Epithelial cell of esophagus (primary cell): ENCODE measurements at regions not wholly inside any gene's neighbourhood (a gene's known extent, or its start where the extent isn't known, plus 50 kb on each side); places are given as distances from the start of the nearest gene placed in this dataset.

Experiments
- DNase-seq: peaks from one replicate; pipeline ENCODE4 v3.0.0; 2010; ENCODE audit warnings: low read depth
- H3K4me3 ChIP-seq: 2 replicates; pipeline ENCODE4 v1.5.1; 2011; ENCODE audit warnings: mild to moderate bottlenecking, low read length, control low read depth
- TF ChIP-seq, protein P1 (sequence below): IDR thresholded peaks from 2 replicates; pipeline ENCODE4 v1.5.1; 2011; ENCODE audit warnings: low read depth, mild to moderate bottlenecking, low read length, control low read depth, inconsistent platforms; ENCODE audit not compliant: insufficient read depth; ENCODE audit errors: missing control alignments

DNA sequence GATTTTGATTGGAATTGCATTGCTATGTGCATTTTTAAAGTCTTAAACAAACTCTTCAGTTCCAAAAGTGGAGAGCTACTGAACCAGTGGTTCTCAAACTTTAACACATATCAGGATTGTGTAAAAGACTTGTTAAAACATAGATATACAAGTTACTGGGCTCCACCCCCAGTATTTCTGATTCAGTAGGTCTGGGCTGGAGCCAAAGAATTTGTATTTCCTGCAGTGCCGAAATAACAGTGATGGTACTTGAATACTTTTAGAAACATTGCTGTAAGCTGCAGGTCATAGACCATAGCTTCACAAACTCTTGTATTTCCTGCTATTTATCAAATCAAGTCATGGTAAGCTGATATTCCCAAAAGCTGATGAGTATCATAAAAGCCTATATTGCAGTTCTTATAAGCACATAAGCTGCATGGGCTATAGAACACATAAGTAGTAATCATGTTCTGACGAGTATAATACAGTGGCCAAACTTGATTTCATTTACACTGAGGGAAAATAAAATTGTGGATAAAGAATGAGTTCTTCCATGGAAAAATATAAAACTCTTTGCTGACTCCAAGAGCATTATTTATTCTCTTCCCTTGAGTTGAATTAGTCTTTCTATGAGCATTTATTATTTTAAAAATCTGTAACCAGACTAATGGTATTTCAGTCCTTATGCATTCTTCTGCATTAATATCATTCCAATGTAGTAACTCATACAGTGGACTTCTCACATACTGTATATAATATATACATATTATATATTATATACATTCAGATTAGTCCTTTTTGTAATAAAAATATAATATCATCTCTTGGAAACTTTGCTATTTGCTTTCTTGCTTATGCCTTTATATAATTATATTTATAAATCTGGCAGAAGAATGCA is 550.5 kb upstream of the AGTR1 start:
- no peak overlapping the region for H3K4me3 ChIP-seq
- TF ChIP-seq, protein P1, sequence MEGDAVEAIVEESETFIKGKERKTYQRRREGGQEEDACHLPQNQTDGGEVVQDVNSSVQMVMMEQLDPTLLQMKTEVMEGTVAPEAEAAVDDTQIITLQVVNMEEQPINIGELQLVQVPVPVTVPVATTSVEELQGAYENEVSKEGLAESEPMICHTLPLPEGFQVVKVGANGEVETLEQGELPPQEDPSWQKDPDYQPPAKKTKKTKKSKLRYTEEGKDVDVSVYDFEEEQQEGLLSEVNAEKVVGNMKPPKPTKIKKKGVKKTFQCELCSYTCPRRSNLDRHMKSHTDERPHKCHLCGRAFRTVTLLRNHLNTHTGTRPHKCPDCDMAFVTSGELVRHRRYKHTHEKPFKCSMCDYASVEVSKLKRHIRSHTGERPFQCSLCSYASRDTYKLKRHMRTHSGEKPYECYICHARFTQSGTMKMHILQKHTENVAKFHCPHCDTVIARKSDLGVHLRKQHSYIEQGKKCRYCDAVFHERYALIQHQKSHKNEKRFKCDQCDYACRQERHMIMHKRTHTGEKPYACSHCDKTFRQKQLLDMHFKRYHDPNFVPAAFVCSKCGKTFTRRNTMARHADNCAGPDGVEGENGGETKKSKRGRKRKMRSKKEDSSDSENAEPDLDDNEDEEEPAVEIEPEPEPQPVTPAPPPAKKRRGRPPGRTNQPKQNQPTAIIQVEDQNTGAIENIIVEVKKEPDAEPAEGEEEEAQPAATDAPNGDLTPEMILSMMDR = no peak
- peak; percentile 80 for DNase-seq

DNA sequence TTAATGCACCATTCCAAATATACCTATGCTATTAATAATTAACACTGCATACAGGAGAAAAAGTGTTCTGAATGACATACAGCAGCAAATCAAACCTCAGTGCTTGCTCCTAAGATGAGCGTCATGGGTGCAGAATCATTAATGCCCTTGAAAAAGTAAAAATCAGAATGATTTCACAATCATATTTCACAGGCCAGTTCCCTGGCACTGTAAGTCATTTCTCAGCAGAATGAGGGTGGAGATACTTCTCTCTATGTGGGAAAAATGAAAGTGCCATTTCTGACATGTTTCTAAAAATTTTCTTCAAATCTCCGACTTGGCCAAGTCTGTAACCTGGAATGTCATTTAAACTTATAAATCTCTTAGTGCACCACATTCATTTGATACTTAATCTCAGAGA is 549.8 kb upstream of the AGTR1 start:
- no peak for DNase-seq
- TF ChIP-seq, protein P1 = no peak
- no peak overlapping the region for H3K4me3 ChIP-seq

DNA sequence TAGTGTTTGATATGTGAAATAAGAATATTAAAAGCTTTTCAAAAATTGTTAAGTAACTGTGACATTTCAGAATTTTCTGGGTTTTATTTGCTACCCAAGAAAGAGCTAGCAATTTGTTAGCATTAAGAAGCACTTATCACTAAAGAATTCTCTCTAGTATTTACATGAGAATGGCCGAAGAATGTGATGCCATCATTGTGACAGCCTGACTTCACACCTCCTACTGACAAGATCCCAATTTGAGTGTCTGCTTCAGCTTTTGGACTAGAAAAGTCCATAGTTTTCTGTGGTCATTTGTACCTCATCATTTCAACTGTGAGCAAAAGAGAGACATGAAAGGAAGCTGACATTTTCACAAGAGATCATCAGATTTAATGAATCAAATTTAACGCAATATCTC is 548.1 kb upstream of the AGTR1 start:
- no peak for DNase-seq
- TF ChIP-seq, protein P1 = no peak
- no peak overlapping the region for H3K4me3 ChIP-seq

DNA sequence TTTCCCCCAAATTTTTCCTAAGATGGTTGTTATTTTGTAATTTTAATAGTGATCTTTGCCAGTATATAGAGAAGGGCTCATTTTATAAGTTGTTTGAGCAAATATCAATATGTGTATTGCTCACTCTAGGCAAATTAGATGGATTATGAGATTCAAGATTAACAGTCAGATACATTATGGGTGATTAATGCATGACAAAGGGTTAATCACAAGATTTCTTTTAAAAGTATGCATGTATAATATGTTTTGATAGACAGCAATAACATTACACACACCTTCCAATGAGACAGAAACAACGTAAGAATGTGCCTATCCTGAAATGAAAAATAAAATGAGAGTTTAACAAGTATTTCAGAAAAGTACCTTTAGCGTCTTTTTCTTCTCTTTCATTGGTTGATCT is 547.6 kb upstream of the AGTR1 start:
- no peak overlapping the region for H3K4me3 ChIP-seq
- peak; percentile 33 for DNase-seq
- TF ChIP-seq, protein P1 = no peak

DNA sequence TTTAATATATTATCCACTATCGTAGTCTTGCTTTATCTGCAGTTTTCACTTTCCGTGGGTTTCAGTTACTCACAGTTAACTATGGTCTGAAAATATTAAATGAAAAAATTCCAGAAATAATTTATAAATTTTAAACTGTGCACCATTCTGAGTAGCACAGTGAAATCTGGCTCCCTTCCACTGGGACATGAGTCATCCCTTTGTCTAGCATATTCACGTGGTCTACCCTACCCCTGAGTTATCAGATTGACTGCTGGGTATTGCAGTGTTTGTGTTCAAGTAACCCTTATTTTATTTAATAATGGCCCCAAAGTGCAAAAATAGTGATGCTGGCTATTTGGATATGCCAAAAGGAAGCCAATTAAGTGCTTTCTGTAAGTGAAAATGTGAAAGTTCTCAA is 539.5 kb upstream of the AGTR1 start:
- no peak overlapping the region for H3K4me3 ChIP-seq
- TF ChIP-seq, protein P1 = no peak
- peak; percentile 67 for DNase-seq

DNA sequence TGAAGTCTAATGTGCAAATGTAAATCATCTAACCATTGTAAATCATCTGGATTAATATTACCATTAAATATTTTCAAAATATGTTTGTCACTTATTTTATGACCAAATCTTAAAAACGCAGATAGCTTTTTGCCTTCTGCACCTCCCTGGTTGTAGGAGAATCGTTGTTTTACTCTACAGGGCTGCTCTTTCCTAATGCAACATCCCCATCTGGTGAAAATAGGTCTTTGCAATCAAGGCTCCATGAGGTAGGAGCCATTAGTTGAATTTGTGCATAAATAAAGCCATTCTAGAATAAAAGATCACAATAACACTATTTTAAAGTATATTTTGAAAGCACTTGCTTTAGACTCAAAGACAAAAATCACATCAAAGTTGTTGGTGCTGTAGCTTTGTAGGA is 535.6 kb upstream of the AGTR1 start:
- no peak overlapping the region for H3K4me3 ChIP-seq
- TF ChIP-seq, protein P1 = no peak
- DNase-seq = no peak

DNA sequence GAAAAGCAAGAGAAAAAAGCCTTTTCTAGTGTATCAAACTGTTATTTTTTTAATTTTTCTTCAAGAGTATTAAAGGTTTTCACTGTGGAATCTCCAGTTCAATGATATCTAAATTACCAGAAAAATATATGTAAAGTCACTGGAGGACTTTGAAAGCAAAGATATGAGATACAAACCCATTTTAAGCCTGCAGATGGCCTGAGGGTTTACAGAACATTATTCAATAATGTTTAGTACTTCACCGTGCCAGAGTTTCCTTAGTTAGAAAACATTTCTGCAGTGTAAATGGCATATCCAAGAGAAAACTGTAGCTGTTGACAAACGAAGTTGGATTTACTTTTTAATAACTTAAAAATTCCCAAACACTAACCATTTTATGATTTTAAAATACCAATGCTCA is 529.4 kb upstream of the AGTR1 start:
- no peak for DNase-seq
- TF ChIP-seq, protein P1 = no peak
- H3K4me3 ChIP-seq = no peak overlapping the region
